GM12891 (cell line): ENCODE measurements at regions not wholly inside any gene's neighbourhood (a gene's known extent, or its start where the extent isn't known, plus 50 kb on each side); places are given as distances from the start of the nearest gene placed in this dataset.

Source experiments
- DNase-seq: peaks from one replicate; pipeline ENCODE4 v3.0.0; 2011; ENCODE audit warnings: low spot score; ENCODE audit not compliant: insufficient read length
- FAIRE-seq: peaks from 2 replicates; lab custom pipeline; 2011; peaks lifted over from hg19 to GRCh38; lab: Jason Lieb, UNC
- PAX5 ChIP-seq: IDR thresholded peaks from 2 replicates; pipeline ENCODE4 v1.6.1; 2011; ENCODE audit warnings: low read length, moderate library complexity, mild to moderate bottlenecking; ENCODE audit not compliant: insufficient read depth, severe bottlenecking
- POLR2A ChIP-seq: IDR thresholded peaks from 2 replicates; pipeline ENCODE4 v1.6.1; 2011; ENCODE audit warnings: low read depth, low read length, control low read depth
- POLR2AphosphoS5 ChIP-seq: IDR thresholded peaks from 2 replicates; pipeline ENCODE4 v1.6.1; 2011; ENCODE audit warnings: low read depth, low read length, control low read depth
- POU2F2 ChIP-seq: IDR thresholded peaks from 2 replicates; pipeline ENCODE4 v1.6.1; 2011; ENCODE audit warnings: low read depth, mild to moderate bottlenecking, control low read depth, low read length, moderate library complexity
- SPI1 ChIP-seq: IDR thresholded peaks from 2 replicates; pipeline ENCODE4 v1.6.1; 2011; ENCODE audit warnings: low read depth, low read length, control low read depth
- TAF1 ChIP-seq: IDR thresholded peaks from 2 replicates; pipeline ENCODE4 v1.6.1; 2011; ENCODE audit warnings: low read depth, low read length, control low read depth

DNA sequence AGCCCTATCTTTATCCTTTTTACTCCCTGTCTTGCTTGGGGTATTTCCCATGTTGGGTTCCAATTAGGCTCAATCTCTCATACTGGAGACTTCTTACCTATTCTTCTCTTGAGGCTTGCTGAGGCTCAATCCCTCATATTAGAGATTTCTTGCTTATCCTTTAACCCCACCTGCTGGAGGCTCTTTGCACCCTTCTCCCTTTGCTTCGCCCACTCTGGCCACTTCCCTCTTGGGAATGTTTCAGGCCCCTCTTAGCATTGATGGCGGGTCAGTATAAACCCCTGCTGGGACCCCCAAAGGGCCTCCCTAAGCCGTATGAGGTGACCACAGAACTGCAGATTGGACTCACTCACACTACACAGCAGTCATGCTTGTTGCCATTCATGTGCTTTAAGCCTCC is 69.3 kb upstream of the CDK20 start:
- DNase-seq: no peak
- no peak for FAIRE-seq
- TF ChIP-seq POLR2AphosphoS5 (no peak), POLR2A (no peak), PAX5 (no peak), TAF1 (no peak), POU2F2 (no peak), SPI1 (no peak)

DNA sequence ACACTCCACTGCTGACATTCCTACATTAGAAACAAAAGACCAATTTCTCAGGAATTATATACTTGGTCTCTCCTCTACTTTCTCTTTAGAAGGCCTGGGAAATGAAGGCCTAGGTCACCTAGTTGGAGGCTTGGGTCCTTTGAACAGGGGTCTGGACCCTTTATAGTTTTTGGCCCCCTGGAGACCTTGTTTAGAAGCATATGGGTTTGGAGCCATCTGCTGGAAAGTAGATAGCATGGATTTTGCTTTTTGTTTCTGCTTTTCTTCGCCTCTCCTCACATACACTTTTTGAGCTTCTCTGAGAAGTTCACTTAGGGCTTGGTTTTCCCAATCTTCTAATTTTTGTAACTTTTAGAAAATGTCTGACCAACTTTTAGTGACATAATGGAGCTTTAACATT is 67.1 kb upstream of the CDK20 start:
- DNase-seq: no peak
- TF ChIP-seq TAF1 (no peak), POLR2A (no peak), PAX5 (no peak), POU2F2 (no peak), SPI1 (no peak), POLR2AphosphoS5 (no peak)
- no peak for FAIRE-seq

DNA sequence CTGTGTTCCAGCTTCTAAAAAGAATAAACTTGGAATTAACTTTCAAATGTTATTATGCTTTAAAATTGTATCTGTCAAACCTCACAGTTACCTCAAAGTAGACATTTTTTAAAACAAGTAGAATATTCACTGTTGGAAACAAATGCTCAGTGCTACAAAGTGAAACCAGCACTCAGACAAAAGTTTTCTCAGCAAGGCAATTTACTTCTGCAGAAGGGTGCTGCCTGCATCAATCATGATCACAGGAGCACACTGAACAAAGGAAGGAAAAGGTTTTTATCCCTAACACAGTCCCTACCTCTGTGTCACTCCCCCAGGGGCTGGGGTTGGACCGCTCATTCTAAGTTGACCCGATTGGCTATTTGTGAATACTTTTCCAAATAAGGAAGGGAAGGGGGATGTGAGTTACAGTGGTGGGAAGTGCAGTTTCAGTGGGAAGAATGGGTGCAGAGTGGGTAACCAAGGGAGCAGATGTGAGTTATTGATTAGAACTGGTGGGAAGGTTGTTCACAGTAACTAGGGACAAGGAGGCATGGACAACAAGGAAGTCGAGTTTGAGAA is 63.0 kb upstream of the CDK20 start:
- FAIRE-seq: no peak
- DNase-seq: no peak
- no peak for TF ChIP-seq PAX5
- no peak for TF ChIP-seq SPI1
- TF ChIP-seq POLR2A: no peak
- no peak for TF ChIP-seq TAF1

DNA sequence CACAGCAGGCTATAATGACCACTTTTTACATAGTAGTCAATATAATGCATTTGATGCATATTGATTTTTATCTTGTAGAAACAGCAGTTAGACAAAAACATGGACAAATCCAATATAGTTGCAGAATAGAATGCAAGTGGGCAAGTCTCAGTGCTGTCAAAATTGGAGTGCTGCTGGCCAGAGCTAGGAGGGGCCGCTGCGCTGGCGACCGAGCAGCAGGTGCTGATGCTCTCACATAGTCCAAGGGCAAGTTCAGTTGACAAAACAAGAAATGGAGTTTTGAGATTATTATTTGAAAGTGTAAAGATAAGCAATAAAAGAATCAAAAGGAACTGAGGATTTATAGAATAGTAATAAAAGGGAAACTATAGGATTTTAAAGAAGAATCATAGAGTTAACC is 60.6 kb upstream of the CDK20 start:
- no peak for TF ChIP-seq SPI1
- TF ChIP-seq POLR2A: no peak
- TF ChIP-seq TAF1: no peak
- no peak for TF ChIP-seq PAX5
- no peak for TF ChIP-seq POU2F2
- no peak for TF ChIP-seq POLR2AphosphoS5
- DNase-seq (no peak), FAIRE-seq (no peak)

DNA sequence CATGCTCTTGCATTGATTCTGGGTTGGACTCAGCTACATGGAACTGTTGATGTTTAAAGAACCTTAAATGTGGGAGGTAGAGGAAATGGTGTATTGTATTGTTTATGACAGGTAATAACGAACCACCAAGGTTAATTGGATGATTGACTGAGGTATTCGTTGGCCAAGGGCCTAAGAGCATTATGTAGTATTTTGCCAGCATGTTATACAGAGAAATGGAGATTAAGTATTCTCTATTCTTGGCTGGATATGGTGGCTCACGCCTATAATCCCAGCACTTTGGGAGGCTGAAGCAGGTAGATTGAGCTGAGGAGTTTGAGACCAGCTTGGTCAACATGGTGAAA is 59.0 kb upstream of the CDK20 start:
- TF ChIP-seq PAX5 (no peak), POLR2AphosphoS5 (no peak), POU2F2 (no peak), POLR2A (no peak), SPI1 (no peak), TAF1 (no peak)
- FAIRE-seq (no peak), DNase-seq (no peak)

DNA sequence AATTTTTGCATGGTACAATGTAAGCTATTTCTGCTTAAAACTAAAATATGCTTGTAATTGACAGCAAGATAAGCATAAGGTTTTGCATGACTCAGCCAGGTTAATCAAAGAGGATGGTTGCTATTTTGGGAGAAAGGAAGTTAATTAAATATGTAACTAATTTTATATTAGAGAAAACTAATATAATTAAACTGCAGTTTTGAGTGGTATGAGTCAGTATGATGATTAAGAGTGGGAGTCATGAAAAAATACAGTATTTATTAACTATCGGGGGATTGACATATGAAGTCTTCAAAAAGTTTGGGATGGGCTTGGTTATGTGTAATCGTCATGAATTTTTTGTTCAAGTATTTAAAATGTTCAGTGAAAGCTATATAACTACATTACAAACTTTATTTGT is 54.0 kb upstream of the CDK20 start:
- no peak for DNase-seq
- TF ChIP-seq PAX5: no peak
- no peak for TF ChIP-seq POLR2A
- no peak for TF ChIP-seq TAF1
- no peak for TF ChIP-seq POLR2AphosphoS5
- no peak for FAIRE-seq

DNA sequence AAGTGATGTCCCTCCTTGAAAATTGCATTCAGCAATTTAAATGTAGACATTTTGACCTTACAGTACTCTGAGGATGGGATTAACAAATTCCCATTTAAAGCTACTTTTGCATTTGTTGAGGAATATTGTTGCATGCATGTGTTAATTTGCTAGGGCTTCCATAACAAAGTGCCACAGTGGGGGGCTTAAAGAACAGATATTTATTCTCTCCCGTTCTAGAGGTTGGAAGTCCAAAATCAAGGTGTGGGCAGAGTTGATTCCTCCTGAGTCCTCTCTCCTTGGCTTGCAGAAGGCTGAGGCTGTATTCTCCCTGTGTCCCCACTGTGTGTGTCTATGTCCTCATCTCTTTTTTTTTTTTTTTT is 51.8 kb upstream of the CDK20 start:
- no peak for FAIRE-seq
- no peak for DNase-seq
- TF ChIP-seq POU2F2: no peak
- TF ChIP-seq POLR2AphosphoS5: no peak
- no peak for TF ChIP-seq TAF1
- TF ChIP-seq SPI1: no peak
- TF ChIP-seq POLR2A: no peak
- TF ChIP-seq PAX5: no peak

DNA sequence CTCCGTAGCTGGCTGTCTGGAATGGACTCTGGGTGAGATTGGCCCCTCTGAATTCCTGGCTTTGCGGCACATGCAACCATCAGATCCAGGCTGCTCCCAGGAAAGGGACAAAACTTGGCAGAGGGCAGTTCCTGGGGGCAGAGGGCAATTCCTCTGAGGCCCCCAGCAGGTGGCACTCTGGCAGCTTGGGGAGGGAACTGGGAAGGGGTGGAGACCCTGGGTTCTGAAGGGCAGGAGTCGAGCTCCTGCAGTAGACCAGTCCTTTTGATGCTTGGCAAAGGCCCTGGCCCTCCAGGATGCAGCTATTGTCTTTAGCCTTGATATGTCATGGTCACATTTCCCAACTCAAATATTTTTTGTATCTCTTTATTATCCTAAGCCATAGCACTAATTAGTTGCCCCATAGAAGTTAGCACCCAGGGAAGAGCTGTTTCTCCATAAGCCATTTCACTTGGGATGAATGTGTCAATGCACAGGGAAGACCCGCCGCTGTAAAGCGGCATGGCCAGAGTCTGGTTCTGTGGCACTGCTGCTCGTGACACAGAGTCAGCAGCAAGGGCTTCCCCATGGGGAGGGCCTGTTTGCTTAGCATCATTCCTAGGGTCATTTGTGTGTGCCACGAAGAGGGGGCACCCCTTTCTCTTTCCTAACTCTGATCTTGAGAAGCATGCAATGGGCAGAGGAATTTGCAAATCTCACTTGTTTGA is 51.2 kb upstream of the CDK20 start:
- FAIRE-seq: no peak
- TF ChIP-seq SPI1 (no peak), TAF1 (no peak), POLR2A (no peak), POU2F2 (no peak), POLR2AphosphoS5 (no peak)
- DNase-seq: no peak

DNA sequence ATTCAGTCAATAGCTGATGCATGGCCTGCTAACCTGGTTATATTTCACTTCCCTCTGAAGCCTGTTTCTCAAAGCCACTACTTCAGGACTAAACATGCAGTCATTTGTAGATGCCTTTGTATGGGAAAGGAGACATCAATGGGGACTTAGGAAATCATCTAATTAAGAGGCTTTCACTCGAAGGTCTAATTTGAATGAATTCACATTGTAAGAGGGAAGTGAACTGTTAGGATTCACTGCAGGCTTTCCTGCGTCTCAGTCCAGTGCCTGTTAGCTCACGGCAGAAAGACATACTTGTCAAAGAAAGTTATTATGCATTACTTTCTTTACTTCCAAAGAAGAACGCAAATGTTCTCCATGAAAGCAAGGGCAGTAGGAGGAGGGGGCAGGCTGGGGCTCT is 50.6 kb upstream of the CDK20 start:
- TF ChIP-seq POU2F2: no peak
- TF ChIP-seq POLR2AphosphoS5: no peak
- TF ChIP-seq POLR2A: no peak
- no peak for TF ChIP-seq PAX5
- FAIRE-seq (no peak), DNase-seq (no peak)
